CD4-positive, alpha-beta T cell treated with Interleukin-12 subunit alpha and Interleukin-12 subunit beta, for 1 hour (primary cell): ENCODE measurements at regions not wholly inside any gene's neighbourhood (a gene's known extent, or its start where the extent isn't known, plus 50 kb on each side); places are given as distances from the start of the nearest gene placed in this dataset.

Source experiments
- DNase-seq: peaks from one replicate; pipeline ENCODE4 v3.0.0-alpha.2; 2020

- DNase-seq: no peak
Measured at GRCh38 chr10:107855301-107856046, 691.0 kb upstream of the SORCS1 start.

- no peak for DNase-seq
Measured at GRCh38 chr10:107848726-107849360, 684.3 kb upstream of the SORCS1 start.

- DNase-seq: no peak
Measured at GRCh38 chr10:107847620-107848019, 683.1 kb upstream of the SORCS1 start.

GRCh38 chr10:107834706-107835105 lies 670.2 kb upstream of the SORCS1 start:
- no peak for DNase-seq

GRCh38 chr10:107831772-107832171 lies 667.3 kb upstream of the SORCS1 start:
- no peak for DNase-seq

- DNase-seq: no peak
Measured at GRCh38 chr10:107829161-107829560, 664.7 kb upstream of the SORCS1 start.

- DNase-seq: no peak
Measured at GRCh38 chr10:107826171-107826570, 661.7 kb upstream of the SORCS1 start.

GRCh38 chr10:107814865-107815487 lies 650.5 kb upstream of the SORCS1 start:
- no peak for DNase-seq

- DNase-seq: no peak
Measured at GRCh38 chr10:107813451-107814162, 649.1 kb upstream of the SORCS1 start.

GRCh38 chr10:107809889-107810288 lies 645.4 kb upstream of the SORCS1 start:
- DNase-seq: no peak

- no peak for DNase-seq
Measured at GRCh38 chr10:107807836-107808235, 643.3 kb upstream of the SORCS1 start.

GRCh38 chr10:107806026-107806425 lies 641.5 kb upstream of the SORCS1 start:
- DNase-seq: no peak

- no peak for DNase-seq
Measured at GRCh38 chr10:107803546-107803945, 639.0 kb upstream of the SORCS1 start.

- no peak for DNase-seq
Measured at GRCh38 chr10:107800061-107800460, 635.6 kb upstream of the SORCS1 start.

GRCh38 chr10:107790271-107790670 lies 625.8 kb upstream of the SORCS1 start:
- no peak for DNase-seq

GRCh38 chr10:107771066-107771465 lies 606.6 kb upstream of the SORCS1 start:
- no peak for DNase-seq

- DNase-seq: no peak
Measured at GRCh38 chr10:107767185-107767584, 602.7 kb upstream of the SORCS1 start.

- no peak for DNase-seq
Measured at GRCh38 chr10:107754814-107755213, 590.3 kb upstream of the SORCS1 start.

- no peak for DNase-seq
Measured at GRCh38 chr10:107749235-107749634, 584.7 kb upstream of the SORCS1 start.

- no peak for DNase-seq
Measured at GRCh38 chr10:107747851-107748250, 583.3 kb upstream of the SORCS1 start.

GRCh38 chr10:107741971-107742370 lies 577.5 kb upstream of the SORCS1 start:
- no peak for DNase-seq

- no peak for DNase-seq
Measured at GRCh38 chr10:107740962-107741690, 576.6 kb upstream of the SORCS1 start.

- no peak for DNase-seq
Measured at GRCh38 chr10:107739951-107740350, 575.4 kb upstream of the SORCS1 start.
